Putamen (tissue), 1 donor: ENCODE measurements at regions not wholly inside any gene's neighbourhood (a gene's known extent, or its start where the extent isn't known, plus 50 kb on each side); places are given as distances from the start of the nearest gene placed in this dataset.

Experiments
- DNase-seq: peaks from one replicate; pipeline ENCODE4 v3.0.0-alpha.2; 2016; ENCODE audit warnings: low spot score

GRCh38 chr4:8774071-8774470 is 97.6 kb downstream of the HMX1 start:
- DNase-seq, result no peak

GRCh38 chr4:8773124-8773931 is 98.3 kb downstream of the HMX1 start:
- DNase-seq, result no peak

- no peak for DNase-seq
Observed at GRCh38 chr4:8772499-8773123, 99.0 kb downstream of the HMX1 start.

- DNase-seq, result no peak
Observed at GRCh38 chr4:8771666-8772065, 100.0 kb downstream of the HMX1 start.

- no peak for DNase-seq
Observed at GRCh38 chr4:8771258-8771590, 100.4 kb downstream of the HMX1 start.

- DNase-seq, result no peak
Observed at GRCh38 chr4:8770518-8771257, 101.0 kb downstream of the HMX1 start.

GRCh38 chr4:8769645-8770517 is 101.8 kb downstream of the HMX1 start:
- no peak for DNase-seq

- no peak for DNase-seq
Observed at GRCh38 chr4:8768357-8768999, 103.2 kb downstream of the HMX1 start.

- no peak for DNase-seq
Observed at GRCh38 chr4:8766610-8767009, 105.0 kb downstream of the HMX1 start.

GRCh38 chr4:8765631-8766590 is 105.7 kb downstream of the HMX1 start:
- DNase-seq, result no peak

- no peak for DNase-seq
Observed at GRCh38 chr4:8765084-8765483, 106.6 kb downstream of the HMX1 start.

GRCh38 chr4:8763966-8764901 is 107.4 kb downstream of the HMX1 start:
- no peak for DNase-seq

GRCh38 chr4:8762951-8763735 is 108.5 kb downstream of the HMX1 start:
- no peak for DNase-seq

GRCh38 chr4:8762356-8762755 is 109.3 kb downstream of the HMX1 start:
- DNase-seq, result no peak

GRCh38 chr4:8761824-8762205 is 109.8 kb downstream of the HMX1 start:
- no peak for DNase-seq

GRCh38 chr4:8761167-8761823 is 110.3 kb downstream of the HMX1 start:
- DNase-seq, result no peak

- DNase-seq, result no peak
Observed at GRCh38 chr4:8760561-8760960, 111.1 kb downstream of the HMX1 start.

- DNase-seq, result no peak
Observed at GRCh38 chr4:8759987-8760386, 111.7 kb downstream of the HMX1 start.
